Muscle layer of duodenum (tissue), 2 donors: ENCODE measurements at regions not wholly inside any gene's neighbourhood (a gene's known extent, or its start where the extent isn't known, plus 50 kb on each side); places are given as distances from the start of the nearest gene placed in this dataset.

ENCODE experiments used
- H3K27ac ChIP-seq: one replicate; pipeline ENCODE4 v1.7.0; 2013; ENCODE audit warnings: mild to moderate bottlenecking, low read length
- H3K27me3 ChIP-seq: one replicate; pipeline ENCODE4 v1.7.0; 2013; ENCODE audit warnings: low read depth, mild to moderate bottlenecking, control low read depth, low read length
- H3K36me3 ChIP-seq, 2 donors: one replicate each; pipeline ENCODE4 v1.7.0; 2013; ENCODE audit warnings: low read length in 2 of 2, control low read depth in 1 of 2, mild to moderate bottlenecking in 1 of 2; ENCODE audit not compliant: insufficient read depth in 2 of 2, control insufficient read depth in 1 of 2
- H3K4me1 ChIP-seq, 2 donors: one replicate each; pipeline ENCODE4 v1.7.0; 2013; ENCODE audit warnings: low read length in 2 of 2, mild to moderate bottlenecking in 2 of 2, control low read depth in 1 of 2, moderate library complexity in 1 of 2; ENCODE audit not compliant: insufficient read depth in 2 of 2, control insufficient read depth in 1 of 2
- H3K4me3 ChIP-seq, 2 donors: one replicate each; pipeline ENCODE4 v1.7.0; 2013; ENCODE audit warnings: low read length in 2 of 2, low read depth in 1 of 2, mild to moderate bottlenecking in 1 of 2
- H3K9me3 ChIP-seq, 2 donors: one replicate each; pipeline ENCODE4 v1.7.0; 2013; ENCODE audit warnings: low read length in 2 of 2, control low read depth in 1 of 2, mild to moderate bottlenecking in 1 of 2; ENCODE audit not compliant: control insufficient read depth in 1 of 2
- donor health status: healthy.

DNA sequence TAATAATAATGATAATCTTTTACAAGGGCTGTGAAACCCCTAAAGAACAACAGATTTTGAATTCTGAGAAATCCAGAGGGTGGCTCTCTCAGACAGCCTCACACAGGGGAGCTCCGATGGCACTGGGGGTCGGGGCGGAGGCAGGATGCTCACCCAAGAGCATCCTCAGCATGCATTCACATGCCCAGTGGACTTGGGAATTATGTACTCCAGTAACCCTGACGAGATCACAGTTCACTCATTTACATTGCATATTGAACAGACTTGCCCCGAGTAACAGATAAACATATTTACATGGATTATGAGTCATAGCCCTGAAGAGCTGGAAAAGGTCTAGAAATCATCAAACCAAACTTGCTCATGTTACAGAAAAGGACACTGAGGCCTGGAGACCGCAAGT, 482.7 kb upstream of the JARID2 start:
- no peaks in the 10 kb centered on the region for H3K36me3 ChIP-seq
- no peaks in the 10 kb centered on the region for H3K9me3 ChIP-seq
- H3K4me3 ChIP-seq = no peak overlapping the region
- H3K27me3 ChIP-seq = no peaks in the 10 kb centered on the region
- no peak overlapping the region for H3K27ac ChIP-seq
- H3K4me1 ChIP-seq = no peaks in the 10 kb centered on the region

DNA sequence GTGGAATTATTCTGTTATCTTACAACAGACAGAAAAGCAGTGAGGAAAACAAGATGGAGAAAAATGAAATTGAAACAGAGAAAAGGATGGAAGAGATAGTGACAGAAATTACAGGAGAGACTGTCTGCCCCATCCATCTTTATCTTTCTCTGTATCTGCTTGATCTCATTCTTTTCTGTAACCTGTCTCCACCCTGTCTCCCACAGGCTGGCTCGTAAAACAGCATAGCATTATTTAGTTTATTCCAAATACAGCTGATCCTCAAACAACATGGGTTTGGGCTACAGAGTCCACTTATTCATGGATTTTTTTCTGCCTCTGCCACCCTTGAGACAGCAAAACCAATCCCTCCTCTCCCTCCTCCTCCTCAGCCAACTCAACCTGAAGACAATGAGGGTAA, 482.3 kb upstream of the JARID2 start:
- no peaks in the 10 kb centered on the region for H3K4me1 ChIP-seq
- no peaks in the 10 kb centered on the region for H3K27me3 ChIP-seq
- no peaks in the 10 kb centered on the region for H3K9me3 ChIP-seq
- H3K27ac ChIP-seq = no peak overlapping the region
- H3K4me3 ChIP-seq = no peak overlapping the region
- no peaks in the 10 kb centered on the region for H3K36me3 ChIP-seq

DNA sequence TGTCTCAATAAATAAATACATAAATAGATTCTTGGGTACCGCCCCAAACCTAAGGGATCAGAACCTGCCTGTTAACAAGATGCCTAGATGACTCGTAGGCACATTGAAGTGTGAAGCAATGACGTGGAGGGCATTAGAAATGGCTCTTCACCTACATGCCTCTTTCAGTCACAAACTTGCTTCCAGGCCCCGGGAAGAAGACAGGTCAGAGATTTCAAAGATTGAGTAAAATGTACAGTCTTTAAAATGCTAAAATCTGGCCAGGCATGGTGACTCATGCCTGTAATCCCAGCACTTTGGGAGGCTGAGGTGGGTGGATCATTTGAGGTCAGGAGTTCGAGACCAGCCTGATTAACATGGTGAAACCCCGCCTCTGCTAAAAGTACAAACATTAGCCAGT, 480.8 kb upstream of the JARID2 start:
- Histone ChIP-seq H3K27me3 (no peaks in the 10 kb centered on the region), H3K36me3 (no peaks in the 10 kb centered on the region), H3K4me3 (no peak overlapping the region), H3K4me1 (peaks cover 0 to under 1% of the 10 kb centered on the region in 2 donors), H3K27ac (no peak overlapping the region), H3K9me3 (no peaks in the 10 kb centered on the region)

DNA sequence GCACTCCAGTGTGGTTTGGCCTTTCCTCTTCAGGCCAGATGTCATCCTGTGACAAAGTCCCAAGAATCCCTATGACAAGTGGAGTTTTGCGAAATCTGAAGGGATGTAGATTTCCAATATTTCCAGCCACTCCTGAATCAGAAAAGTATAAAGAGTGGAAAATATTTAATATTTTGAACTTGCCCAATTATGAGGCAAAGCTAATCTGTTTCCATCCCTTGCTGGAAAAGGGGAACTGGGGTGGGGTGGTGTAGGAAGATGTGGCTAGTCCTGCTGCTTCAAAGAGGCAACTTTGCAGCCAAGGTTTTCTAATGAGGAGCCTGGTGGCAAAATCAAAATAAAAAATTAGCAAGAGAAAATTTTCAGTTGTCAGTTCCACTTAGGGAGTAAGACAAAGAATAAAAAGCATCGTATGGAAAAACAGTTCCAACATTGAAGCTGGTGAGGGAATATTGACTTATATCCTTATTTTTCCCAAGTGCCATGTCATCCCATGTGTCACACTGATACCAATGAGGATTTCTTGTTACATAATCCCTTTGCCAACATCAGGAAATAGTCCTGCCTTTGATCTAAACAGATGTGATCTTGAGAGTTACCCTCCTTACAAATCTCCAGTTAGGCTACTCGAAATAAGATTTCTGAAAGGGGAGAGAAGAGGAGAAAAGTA, 480.0 kb upstream of the JARID2 start:
- Histone ChIP-seq H3K36me3 (no peaks in the 10 kb centered on the region), H3K9me3 (no peaks in the 10 kb centered on the region), H3K4me1 (peaks cover 0 to 6% of the 10 kb centered on the region in 2 donors), H3K27ac (no peak overlapping the region), H3K4me3 (no peak overlapping the region), H3K27me3 (no peaks in the 10 kb centered on the region)

DNA sequence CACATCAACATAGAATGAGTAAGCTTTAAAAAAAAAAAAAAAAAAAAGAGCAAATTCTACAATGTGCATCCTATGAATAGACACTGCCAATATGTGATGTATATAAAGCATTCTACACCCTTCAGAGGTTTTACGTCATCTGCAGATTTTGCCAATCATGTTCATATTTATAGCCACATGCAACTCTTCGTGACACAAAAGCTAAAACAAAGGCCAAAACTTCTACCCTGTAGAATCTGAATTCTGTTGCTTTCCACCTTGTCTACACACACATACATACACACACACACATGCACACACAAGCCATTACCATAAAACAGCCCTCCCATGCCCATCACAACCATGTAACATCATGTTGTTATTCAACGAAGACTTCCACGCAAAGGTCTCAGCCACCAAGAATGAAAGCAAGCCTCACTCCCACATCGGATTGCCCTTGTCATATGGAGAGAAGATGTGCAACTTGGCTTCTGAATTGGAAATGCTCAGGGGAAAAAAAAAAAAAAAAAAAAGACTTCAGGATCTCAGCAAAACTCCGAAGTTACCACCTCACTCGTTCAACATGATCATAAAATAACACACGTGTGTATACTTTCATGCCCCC, 479.4 kb upstream of the JARID2 start:
- H3K27me3 ChIP-seq = no peaks in the 10 kb centered on the region
- H3K4me1 ChIP-seq = peaks cover 0 to 6% of the 10 kb centered on the region in 2 donors
- H3K36me3 ChIP-seq = no peaks in the 10 kb centered on the region
- no peak overlapping the region for H3K27ac ChIP-seq
- H3K9me3 ChIP-seq = no peaks in the 10 kb centered on the region
- no peak overlapping the region for H3K4me3 ChIP-seq

DNA sequence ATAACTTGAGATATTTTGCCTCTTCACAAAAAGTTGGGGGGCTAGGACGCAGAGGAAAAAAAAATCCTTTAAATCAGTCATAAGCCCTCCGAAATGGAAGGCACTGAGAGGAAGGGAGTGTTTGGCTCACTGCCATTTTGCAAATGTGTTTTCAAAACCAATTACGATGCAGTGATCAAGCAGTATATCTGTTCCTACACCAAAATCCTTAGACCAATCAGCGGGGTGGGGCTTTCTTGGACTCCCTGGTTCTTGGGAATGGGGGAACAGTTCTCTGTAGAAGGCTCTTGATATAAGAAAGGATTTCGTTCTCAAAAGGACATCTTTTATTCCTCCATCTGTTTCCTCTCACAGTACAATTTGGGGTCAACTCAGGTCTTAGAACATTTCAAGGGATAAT, 478.6 kb upstream of the JARID2 start:
- Histone ChIP-seq H3K27ac (no peak overlapping the region), H3K27me3 (no peaks in the 10 kb centered on the region), H3K4me3 (no peak overlapping the region)

DNA sequence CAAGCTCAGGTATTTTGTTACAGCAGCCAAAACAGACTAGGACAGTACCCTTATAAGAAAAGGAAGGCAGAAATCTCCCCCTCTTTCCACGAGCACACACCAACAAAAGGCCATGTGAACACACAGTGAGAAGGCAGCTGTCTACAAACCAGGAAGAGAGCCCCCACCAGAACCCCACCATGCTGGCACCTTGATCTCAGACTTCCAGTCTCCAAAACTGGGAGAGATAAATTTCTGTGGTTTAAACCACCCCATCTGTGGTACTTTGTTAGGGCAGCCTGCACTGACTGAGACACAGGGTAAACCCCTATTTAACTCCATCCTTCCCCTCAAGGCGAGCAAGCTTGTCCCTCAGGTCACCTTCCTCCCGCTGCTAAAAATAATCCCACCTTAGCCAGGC, 475.8 kb upstream of the JARID2 start:
- peaks cover 0 to 6% of the 10 kb centered on the region in 2 donors for H3K4me1 ChIP-seq

More for the DNA sequence above, 478.6 kb upstream of the JARID2 start:
- H3K4me1 ChIP-seq = peaks cover 0 to 6% of the 10 kb centered on the region in 2 donors
- H3K9me3 ChIP-seq = no peaks in the 10 kb centered on the region
- no peaks in the 10 kb centered on the region for H3K36me3 ChIP-seq

DNA sequence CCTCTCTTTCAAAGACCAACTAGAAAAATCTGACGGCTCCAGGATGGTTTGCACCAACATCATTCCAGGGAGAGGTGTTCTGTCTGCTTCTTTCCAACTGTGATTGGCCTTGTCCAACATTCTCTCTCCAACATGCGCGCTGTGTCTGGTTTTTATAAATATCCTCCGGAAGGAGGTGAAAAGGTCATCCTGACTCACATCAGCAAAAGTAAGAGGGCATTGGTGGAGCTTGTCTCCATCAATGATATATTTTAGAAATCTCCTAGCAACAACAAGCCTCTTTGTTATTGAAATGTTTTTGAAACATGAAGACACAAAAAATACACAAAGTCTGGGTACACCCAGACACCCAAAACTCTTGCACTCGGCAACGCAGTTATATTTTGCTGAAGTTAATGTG, 475.3 kb upstream of the JARID2 start:
- no peaks in the 10 kb centered on the region for H3K9me3 ChIP-seq

More for the DNA sequence above, 475.8 kb upstream of the JARID2 start:
- no peaks in the 10 kb centered on the region for H3K27me3 ChIP-seq
- H3K4me3 ChIP-seq = no peak overlapping the region
- no peak overlapping the region for H3K27ac ChIP-seq
- H3K36me3 ChIP-seq = no peaks in the 10 kb centered on the region
- H3K9me3 ChIP-seq = no peaks in the 10 kb centered on the region

DNA sequence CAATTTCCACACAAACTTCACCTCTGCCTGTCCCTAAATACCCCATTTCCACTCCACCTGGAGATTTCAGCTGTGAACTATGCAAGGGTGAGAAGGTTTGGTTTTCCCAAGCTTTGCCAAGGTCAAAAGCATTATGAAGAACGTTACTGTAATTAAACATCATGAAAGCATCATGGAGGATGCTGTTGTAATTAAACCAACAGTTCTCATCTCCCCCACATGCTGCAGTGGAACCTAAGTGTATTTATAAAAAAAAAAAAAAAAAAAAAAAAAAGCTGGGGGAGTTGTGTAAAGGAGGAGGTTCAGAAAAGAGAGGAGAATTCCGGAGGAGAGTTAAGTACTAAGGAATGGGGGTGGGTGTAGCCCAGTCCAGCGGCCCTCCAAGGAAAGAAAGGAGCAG, 474.9 kb upstream of the JARID2 start:
- no peaks in the 10 kb centered on the region for H3K27me3 ChIP-seq
- H3K27ac ChIP-seq = no peak overlapping the region

More for the DNA sequence above, 475.3 kb upstream of the JARID2 start:
- peaks cover 0 to 6% of the 10 kb centered on the region in 2 donors for H3K4me1 ChIP-seq
- H3K4me3 ChIP-seq = no peak overlapping the region
- H3K27ac ChIP-seq = no peak overlapping the region
- no peaks in the 10 kb centered on the region for H3K36me3 ChIP-seq
- H3K27me3 ChIP-seq = no peaks in the 10 kb centered on the region

DNA sequence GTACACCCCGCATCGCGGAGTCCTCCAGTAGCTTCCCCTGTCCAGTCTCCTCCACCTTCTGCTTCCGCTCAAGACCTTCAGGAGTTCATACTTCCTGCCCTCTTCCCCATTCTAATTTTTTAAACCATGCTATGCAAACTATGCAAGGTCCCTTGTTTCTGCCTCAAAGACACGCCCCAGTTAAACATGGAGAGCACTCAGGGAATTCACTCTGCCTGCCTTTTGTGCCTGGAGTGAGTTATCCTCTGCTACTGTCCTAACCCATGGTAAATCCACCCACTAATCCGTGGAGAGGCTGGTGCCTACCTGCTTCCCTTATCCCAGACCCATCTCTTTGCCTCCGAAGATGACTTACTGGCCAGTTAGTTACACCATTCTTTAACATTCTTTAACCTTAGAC, 473.7 kb upstream of the JARID2 start:
- Histone ChIP-seq H3K36me3 (no peaks in the 10 kb centered on the region), H3K27me3 (no peaks in the 10 kb centered on the region), H3K4me1 (peaks cover 0 to 6% of the 10 kb centered on the region in 2 donors), H3K27ac (no peak overlapping the region), H3K4me3 (no peak overlapping the region), H3K9me3 (no peaks in the 10 kb centered on the region)

More for the DNA sequence above, 474.9 kb upstream of the JARID2 start:
- no peak overlapping the region for H3K4me3 ChIP-seq
- H3K36me3 ChIP-seq = no peaks in the 10 kb centered on the region
- H3K4me1 ChIP-seq = peaks cover 0 to 6% of the 10 kb centered on the region in 2 donors
- no peaks in the 10 kb centered on the region for H3K9me3 ChIP-seq

DNA sequence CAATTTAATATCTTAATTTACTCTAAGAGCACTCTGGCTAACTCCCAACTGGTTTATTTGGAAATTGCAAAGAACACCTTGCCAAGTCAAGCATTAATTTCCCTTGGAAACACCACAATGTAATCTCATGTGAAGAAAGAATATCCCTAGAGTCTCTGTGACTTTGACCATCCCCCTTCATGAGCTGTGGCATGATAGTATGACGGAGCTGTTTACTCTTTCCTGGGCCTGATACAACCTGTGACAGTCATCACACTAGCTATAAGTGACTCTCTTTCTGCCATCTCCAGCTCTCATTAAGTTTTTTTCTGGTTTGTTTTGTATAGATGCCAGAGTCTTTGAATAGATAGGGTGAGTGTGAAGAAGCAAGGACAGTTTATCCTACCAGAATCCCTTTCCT, 470.3 kb upstream of the JARID2 start:
- no peaks in the 10 kb centered on the region for H3K9me3 ChIP-seq
- H3K4me3 ChIP-seq = no peak overlapping the region
- H3K27me3 ChIP-seq = no peaks in the 10 kb centered on the region
- H3K4me1 ChIP-seq = peaks cover 0 to 2% of the 10 kb centered on the region in 2 donors
- H3K36me3 ChIP-seq = no peaks in the 10 kb centered on the region
- H3K27ac ChIP-seq = no peak overlapping the region

DNA sequence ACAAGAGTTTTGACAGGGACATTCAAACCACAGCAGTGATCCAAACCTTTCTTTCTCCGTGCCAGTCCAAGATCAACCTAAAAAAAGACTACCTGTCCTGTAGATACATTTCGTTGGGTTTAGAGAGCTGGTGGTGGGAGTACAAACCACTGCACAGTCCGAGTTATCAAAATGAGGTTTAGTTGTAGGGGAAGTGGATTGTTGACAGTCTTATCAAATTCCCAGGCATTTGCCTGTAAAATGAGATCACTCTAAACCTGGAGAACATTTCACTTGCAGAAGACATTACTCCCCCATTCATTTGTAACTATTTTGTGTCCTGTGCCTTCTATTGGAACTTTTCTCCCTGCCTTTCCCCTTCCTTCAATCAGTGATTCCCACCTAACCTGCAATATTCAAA, 469.6 kb upstream of the JARID2 start:
- no peak overlapping the region for H3K4me3 ChIP-seq
- no peaks in the 10 kb centered on the region for H3K4me1 ChIP-seq
- H3K27me3 ChIP-seq = no peaks in the 10 kb centered on the region
- H3K36me3 ChIP-seq = no peaks in the 10 kb centered on the region
- no peak overlapping the region for H3K27ac ChIP-seq
- no peaks in the 10 kb centered on the region for H3K9me3 ChIP-seq
